ENCODE measurements at regions not wholly inside any gene's neighbourhood (a gene's known extent, or its start where the extent isn't known, plus 50 kb on each side); places are given as distances from the start of the nearest gene placed in this dataset.

- Histone ChIP-seq H3K27ac (no peak overlapping the region), H3K27me3 (no peaks in the 10 kb centered on the region), H3K4me1 (ENCODE audit: insufficient read depth) (no peaks in the 10 kb centered on the region), H3K36me3 (no peaks in the 10 kb centered on the region), H3K9me3 (no peaks in the 10 kb centered on the region), H3K4me3 (no peak overlapping the region)
- TF ChIP-seq POLR2A (IDR thresholded peaks at IDR 0.05) (no peak), EP300 (IDR thresholded peaks at IDR 0.05) (no peak)
- TF ChIP-seq, protein P1, sequence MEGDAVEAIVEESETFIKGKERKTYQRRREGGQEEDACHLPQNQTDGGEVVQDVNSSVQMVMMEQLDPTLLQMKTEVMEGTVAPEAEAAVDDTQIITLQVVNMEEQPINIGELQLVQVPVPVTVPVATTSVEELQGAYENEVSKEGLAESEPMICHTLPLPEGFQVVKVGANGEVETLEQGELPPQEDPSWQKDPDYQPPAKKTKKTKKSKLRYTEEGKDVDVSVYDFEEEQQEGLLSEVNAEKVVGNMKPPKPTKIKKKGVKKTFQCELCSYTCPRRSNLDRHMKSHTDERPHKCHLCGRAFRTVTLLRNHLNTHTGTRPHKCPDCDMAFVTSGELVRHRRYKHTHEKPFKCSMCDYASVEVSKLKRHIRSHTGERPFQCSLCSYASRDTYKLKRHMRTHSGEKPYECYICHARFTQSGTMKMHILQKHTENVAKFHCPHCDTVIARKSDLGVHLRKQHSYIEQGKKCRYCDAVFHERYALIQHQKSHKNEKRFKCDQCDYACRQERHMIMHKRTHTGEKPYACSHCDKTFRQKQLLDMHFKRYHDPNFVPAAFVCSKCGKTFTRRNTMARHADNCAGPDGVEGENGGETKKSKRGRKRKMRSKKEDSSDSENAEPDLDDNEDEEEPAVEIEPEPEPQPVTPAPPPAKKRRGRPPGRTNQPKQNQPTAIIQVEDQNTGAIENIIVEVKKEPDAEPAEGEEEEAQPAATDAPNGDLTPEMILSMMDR (IDR thresholded peaks at IDR 0.05), result no peak
- intact Hi-C loops (cut with DNase I), result no loop called here
- 62 to 83% (median 67%) methylated on average over 1 of the region's 1 CpG for WGBS, 3 donors
- no peak for DNase-seq
Measured at GRCh38 chr2:163812926-163813520, 77.2 kb upstream of the FIGN start.

- Histone ChIP-seq H3K27me3 (no peaks in the 10 kb centered on the region), H3K4me1 (ENCODE audit: insufficient read depth) (no peaks in the 10 kb centered on the region), H3K9me3 (no peaks in the 10 kb centered on the region), H3K36me3 (no peaks in the 10 kb centered on the region), H3K27ac (no peak overlapping the region), H3K4me3 (no peak overlapping the region)
- WGBS, 3 donors, result 93 to 98% (median 93%) methylated on average over 2 of the region's 2 CpGs
- intact Hi-C loops (cut with DNase I), result no loop called here
- TF ChIP-seq EP300 (IDR thresholded peaks at IDR 0.05) (no peak), POLR2A (IDR thresholded peaks at IDR 0.05) (no peak)
- TF ChIP-seq, protein P1 (IDR thresholded peaks at IDR 0.05), result no peak
- no peak for DNase-seq
Measured at GRCh38 chr2:163808406-163808805, 72.6 kb upstream of the FIGN start.

DNA sequence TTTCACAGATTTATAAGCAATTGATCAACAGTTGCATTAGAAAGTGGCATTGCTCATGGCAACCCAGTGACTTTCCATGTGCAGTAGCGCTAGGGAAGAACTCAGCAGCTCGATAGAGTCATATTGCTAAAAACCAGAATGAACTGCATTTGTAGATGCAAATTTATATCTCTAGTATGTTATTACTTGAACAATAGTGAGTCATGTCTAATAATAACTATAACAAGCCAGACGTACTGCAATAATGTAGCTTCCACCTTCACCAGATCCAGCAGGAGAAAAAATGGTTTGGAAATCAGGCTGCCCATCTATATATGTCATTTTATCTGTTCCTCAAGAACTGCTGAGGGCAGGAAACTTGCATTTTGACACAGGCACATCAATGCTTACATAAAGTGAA lies 66.5 kb upstream of the FIGN start:
- TF ChIP-seq POLR2A (IDR thresholded peaks at IDR 0.05) (no peak), EP300 (IDR thresholded peaks at IDR 0.05) (no peak)
- TF ChIP-seq, protein P1 (IDR thresholded peaks at IDR 0.05), result no peak
- DNase-seq, result no peak
- H3K27ac ChIP-seq, result no peak overlapping the region
- intact Hi-C loops (cut with DNase I), result no loop called here
- no peaks in the 10 kb centered on the region for H3K27me3 ChIP-seq
- no peaks in the 10 kb centered on the region for H3K36me3 ChIP-seq
- no peak overlapping the region for H3K4me3 ChIP-seq
- WGBS, 3 donors, result 72 to 75% (median 73%) methylated on average over 3 of the region's 3 CpGs
- H3K4me1 ChIP-seq (ENCODE audit: insufficient read depth), result no peaks in the 10 kb centered on the region
- no peaks in the 10 kb centered on the region for H3K9me3 ChIP-seq

DNA sequence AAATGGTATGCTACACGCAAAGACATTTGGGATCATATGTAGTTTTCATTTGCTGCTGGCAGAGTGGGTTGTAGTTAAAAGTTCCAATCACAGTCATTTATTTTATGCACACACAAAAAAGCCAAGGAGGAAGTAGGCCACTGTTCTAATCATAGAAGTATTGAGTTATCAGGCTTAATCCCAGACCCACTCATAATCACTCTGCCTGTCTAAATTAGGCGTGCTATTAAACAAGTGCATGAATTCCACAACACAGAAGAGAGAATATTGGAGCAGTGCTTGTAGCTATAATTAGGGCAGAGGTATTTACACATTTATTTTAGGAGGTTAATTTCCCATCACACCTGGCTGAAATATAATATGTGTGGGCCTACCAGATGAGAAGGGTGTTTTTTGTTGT lies 65.7 kb upstream of the FIGN start:
- Histone ChIP-seq H3K4me1 (ENCODE audit: insufficient read depth) (no peaks in the 10 kb centered on the region), H3K27me3 (no peaks in the 10 kb centered on the region), H3K9me3 (no peaks in the 10 kb centered on the region), H3K27ac (no peak overlapping the region), H3K36me3 (no peaks in the 10 kb centered on the region), H3K4me3 (no peak overlapping the region)
- TF ChIP-seq, protein P1 (IDR thresholded peaks at IDR 0.05), result no peak
- TF ChIP-seq EP300 (IDR thresholded peaks at IDR 0.05), result no peak
- TF ChIP-seq POLR2A (IDR thresholded peaks at IDR 0.05), result no peak
- intact Hi-C loops (cut with DNase I), result no loop called here
- WGBS, 3 donors, result 88 to 94% (median 91%) methylated on average over 2 of the region's 2 CpGs
- no peak for DNase-seq
